Nucleus accumbens (tissue), 56 donors: ENCODE measurements at regions not wholly inside any gene's neighbourhood (a gene's known extent, or its start where the extent isn't known, plus 50 kb on each side); places are given as distances from the start of the nearest gene placed in this dataset.

Experiments used
- DNase-seq, 56 donors: peaks; one replicate each; lab custom pipeline; 2025; lab: John Stamatoyannopoulos, UW

GRCh38 chr6:19972221-19972620, 135.1 kb downstream of the ID4 start:
- no peak for DNase-seq

GRCh38 chr6:19976411-19977129, 139.4 kb downstream of the ID4 start:
- no peak for DNase-seq

GRCh38 chr6:19979059-19979458, 141.9 kb downstream of the ID4 start:
- no peak for DNase-seq

- DNase-seq = no peak
These were observed 142.8 kb downstream of the ID4 start for GRCh38 chr6:19979986-19980385.

DNA sequence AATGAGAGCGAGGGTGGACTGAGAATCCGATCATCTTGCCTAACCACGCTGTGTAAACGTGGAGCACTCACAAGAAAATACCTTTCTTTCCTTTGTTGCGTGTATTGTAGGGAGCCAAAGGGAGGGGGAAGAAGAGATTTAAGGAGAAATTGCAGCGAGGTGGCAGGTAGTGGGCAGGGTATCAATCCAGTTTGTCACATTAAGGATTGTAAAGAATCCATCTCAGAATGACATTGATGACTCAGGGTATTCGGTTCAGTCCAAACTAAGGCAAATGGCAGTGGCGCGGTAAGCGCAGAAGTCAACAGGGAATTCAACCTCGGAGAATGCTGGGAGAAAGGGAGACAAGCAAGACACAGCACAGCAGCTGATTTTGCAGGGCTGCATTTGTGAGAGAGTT, 146.2 kb downstream of the ID4 start:
- peak in 16 of 56 donors; percentile 1 to 71 (median 17) for DNase-seq

DNA sequence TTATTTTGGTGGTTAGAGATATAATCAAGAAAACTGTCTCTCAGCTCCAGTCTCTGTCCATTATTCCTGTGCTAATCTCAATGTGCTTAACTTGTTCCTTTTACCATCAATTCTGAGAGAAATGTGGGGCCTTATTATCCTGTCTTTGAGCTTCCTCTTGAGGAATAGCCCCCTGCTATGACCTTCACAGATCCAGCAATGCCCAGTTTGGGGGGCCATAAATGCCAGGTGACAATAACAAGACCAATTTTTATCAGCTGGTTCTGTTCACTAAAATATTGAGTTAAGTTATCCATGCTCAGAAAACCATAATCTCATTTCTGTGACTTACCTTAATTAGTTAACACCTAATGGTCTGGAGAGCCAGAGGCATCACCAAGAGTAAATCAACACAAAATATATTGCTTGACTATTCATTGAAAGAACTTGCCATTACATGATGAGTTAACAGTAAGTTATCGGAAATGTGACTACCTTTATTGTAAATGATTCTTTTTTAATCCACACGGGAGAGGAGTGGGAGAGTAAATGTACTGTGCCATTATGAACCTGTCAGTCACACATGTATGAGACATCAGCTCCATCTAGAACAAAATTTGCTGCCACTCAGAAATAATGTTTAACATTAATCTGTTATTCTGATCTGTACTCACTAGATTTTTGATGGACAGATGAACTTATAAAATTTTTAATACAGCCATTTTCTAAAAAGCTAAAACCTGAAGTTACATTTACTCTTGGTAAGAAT, 149.7 kb downstream of the ID4 start:
- DNase-seq = no peak

GRCh38 chr6:19988555-19988954, 151.4 kb downstream of the ID4 start:
- DNase-seq = no peak

DNA sequence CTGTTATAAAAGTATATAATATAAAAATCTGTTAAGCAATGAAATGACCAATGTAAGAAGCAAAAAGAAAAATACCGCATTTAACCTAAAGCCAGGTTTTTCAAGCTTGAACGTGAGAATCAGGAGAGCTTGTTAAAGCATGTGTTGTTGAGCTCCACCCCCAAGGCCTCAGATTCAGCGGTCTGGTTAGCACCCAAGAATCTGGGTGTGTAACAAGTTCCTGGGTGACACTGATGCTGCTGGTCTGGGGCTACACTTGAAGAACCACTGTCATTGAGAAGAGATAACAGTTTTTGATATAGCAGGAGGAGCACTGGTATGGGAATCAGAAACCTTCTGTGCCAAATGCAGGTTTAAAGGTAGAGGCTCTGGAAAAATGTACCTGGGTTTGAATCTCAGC, 154.0 kb downstream of the ID4 start:
- no peak for DNase-seq

GRCh38 chr6:19994909-19995308, 157.7 kb downstream of the ID4 start:
- DNase-seq = no peak

DNA sequence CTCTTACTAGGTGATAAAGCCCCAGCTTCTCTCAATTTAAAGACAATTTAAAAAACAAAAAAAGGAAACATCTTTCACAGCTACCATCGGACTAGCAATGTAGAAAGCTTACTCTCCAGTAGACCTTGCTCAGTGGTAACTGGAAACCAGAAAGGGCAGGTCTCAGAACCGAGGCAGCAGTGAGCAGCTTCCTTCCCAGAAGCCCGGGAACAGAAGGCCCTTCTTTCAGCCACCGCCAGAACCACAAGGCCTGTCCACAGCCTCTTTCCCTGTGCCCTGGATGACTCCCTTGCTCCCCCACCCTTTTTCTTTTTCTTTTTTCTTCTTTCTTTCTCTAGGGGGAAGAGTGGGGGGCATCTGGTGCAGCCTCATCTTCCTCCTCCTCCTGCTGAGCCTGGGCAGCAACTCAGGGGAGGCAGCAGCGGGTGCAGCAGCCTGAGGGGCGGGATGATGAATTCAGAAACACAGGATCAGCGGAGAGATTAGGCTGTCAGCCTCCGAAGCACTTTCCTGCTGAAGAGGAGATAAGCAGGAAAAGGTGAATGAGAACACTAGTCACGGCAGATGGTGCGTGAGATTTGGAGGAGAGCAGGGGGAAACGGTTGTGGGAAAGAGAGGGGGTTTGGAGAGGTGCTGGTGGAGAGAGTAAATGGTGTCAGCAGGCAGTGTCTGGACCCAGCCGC, 158.5 kb downstream of the ID4 start:
- no peak for DNase-seq

DNA sequence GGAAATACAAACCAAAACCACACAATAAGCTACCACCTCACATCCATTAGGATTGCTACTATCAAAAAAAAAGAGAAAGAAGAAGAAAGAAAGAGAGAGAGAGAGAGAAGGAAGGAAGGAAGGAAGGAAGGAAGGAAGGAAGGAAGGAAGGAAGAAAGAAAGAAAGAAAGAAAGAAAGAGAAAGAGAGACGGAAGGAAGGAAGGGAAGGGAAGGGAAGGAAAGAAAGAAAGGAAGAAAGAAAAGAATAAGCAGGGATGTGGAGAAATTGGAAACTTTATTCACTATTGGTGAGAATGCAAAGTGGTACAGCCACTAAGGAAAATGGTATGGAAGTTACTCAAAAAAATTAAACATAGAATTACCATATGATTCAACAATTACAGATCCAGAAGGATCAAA, 159.9 kb downstream of the ID4 start:
- no peak for DNase-seq

- DNase-seq = no peak
These were observed 161.4 kb downstream of the ID4 start for GRCh38 chr6:19998541-19998940.

DNA sequence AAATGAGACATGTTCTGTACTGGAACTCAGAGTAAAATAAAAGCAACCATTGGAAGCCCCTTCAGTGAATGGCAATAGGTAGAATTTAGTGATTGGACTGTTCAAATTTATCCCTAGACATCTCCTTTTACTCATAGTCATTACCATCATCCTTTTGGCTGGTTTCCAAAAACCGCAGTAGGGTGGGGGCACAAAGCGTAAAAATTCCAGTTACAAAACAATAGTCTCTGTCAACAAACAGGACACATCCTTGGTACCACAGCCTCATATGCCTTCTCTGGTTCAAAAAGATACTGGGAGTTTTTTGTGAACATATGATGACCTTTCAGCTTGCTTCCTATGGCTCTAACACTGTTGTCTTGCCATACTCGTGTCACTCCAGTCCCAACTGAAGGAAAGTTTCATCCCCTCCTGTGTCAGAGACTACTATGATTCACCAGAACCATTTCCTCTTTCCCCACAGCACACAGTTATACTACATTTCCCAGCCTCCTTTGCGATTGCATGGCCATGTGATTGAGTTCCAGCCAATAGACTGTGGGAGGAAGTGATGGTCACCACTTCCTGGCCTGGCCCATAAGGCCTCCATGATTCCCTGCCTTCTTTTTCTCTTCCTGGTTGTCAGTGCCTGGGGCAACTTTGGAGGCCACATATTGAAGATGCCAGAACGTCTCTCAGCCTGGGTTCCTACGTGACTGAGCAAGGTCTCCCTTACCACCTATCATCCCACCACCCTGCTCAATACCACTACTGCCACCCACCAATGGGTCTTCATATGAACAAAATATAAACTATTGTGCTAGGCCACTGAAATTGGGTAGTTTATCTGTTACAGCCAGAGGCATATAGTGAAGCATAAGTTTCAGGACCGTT, 162.4 kb downstream of the ID4 start:
- DNase-seq = no peak

DNA sequence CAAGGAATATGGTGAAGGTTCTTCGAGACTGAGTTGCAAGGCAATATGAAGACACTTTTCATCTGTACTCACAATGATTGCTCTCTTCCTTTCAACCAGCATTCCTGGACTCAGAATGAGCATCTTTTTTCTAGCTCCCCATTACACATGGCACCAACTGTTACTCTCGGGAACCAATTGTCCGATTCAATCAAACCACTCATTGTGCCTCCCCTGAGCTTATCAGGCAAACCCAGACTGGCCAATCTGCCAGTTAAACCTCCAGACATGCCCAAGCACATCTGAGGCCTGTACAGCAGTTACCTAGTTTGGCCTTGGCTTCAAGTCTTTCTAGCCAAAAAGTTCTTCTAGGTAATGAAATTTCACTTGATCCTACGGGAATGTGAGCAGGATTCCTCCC, 164.1 kb downstream of the ID4 start:
- DNase-seq = no peak

DNA sequence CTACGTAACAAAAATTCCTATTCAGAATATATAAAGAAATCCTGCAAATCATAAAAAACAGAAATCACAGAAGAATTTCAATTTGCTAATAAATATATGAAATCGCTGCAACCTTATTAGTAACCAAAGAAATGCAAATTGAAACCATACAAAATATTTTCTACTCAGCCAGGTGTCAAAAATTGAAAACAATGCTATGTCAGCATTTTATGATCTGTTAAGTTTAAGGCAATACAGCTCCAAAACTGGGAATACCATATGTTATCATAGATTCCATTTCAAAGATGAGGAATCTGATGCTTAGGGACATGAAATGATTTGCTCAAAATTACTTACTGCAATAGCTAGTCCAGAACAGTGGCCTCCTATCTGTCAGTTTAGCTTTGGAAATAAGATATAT, 168.9 kb downstream of the ID4 start:
- DNase-seq = no peak

DNA sequence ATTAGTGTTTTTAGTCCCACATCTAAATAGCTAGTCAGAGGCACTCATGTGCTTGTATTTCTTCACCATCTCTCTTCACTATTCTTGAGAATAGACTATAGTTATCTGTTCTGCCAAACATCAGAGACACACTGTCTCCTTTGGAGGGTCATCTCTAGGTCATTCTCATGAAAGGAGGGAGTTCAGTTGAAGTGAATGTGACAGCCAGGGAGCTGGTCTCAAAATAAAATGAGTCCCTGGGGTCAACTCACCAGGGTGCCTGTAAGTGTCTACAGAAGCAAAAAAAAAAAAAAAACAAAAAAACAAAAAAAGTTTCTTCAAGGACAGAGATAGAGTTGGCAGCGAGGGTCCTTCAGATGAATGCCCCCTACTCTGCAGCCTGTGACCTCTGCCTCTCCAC, 171.0 kb downstream of the ID4 start:
- no peak for DNase-seq

GRCh38 chr6:20013066-20013861, 176.1 kb downstream of the ID4 start:
- DNase-seq = peak in 21 of 56 donors; percentile 3 to 49 (median 19)

- no peak for DNase-seq
These were observed 177.3 kb downstream of the ID4 start for GRCh38 chr6:20014508-20014907.

DNA sequence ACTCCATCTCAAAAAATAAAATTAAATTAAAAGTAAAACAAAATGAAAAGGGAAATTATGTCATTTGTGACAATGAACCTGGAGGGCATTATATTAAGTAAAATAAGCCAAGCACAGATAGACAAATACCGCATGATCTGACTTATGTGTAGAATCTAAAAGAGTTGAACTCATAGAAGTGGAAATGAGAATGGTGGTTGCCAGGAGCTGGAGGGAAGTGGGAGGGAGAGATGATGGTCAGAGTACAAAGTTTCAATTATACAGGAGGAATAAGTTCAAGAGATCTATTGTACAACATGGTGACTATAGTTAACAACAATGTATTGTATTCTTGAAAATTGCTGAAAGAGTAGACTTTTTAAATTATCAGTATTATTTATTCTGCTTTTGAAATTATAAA, 183.4 kb downstream of the ID4 start:
- no peak for DNase-seq

GRCh38 chr6:20021795-20022194, 184.6 kb downstream of the ID4 start:
- DNase-seq = no peak
